GM19351 (cell line): ENCODE measurements at regions not wholly inside any gene's neighbourhood (a gene's known extent, or its start where the extent isn't known, plus 50 kb on each side); places are given as distances from the start of the nearest gene placed in this dataset.

Source experiments
- ATAC-seq: cut with Tn5 transposase; IDR thresholded peaks from one replicate; pipeline ENCODE4 v1.9.1; 2021; ENCODE audit warnings: mild to moderate bottlenecking, moderate library complexity; ENCODE audit not compliant: unreplicated experiment

DNA sequence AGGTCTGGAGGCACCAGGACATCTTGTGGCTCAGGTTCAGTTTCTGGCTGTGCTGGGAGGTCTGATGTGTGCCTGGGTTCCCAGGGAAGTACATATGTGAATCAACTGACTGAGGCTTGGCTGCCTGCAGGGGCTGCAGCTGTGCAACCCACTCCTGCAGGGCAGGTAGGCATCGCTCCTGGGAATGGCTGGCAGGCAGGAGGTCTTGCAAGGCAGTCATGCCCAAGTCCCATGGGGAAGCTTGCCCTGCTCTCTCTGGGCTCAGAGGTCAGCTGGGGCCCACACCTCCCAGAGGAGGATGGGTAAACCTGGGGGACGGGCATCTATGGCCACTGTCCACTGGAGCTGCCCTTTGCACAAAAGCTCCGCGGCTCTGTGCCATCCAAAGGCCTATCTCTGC, 1141.8 kb downstream of the SLITRK1 start:
- ATAC-seq = no peak

DNA sequence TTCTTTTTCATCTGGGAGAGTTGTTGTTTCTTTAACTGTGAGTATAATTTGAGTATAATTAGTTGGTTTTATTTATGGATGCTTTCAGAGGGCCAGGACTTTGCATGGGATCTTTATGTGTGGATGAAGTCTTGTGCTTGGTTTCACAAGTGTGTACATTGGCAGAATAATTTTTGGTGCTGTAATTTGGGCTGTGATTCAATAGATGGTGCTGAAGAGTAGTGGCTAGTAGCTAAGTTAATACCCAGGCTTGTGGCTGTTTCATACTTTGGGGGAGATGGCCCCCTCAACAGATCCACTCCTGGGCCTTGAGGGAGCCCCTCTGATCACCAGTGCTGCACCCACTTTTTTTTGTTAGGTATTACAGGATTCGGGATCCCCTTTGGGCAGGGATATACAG, 1142.4 kb downstream of the SLITRK1 start:
- no peak for ATAC-seq

DNA sequence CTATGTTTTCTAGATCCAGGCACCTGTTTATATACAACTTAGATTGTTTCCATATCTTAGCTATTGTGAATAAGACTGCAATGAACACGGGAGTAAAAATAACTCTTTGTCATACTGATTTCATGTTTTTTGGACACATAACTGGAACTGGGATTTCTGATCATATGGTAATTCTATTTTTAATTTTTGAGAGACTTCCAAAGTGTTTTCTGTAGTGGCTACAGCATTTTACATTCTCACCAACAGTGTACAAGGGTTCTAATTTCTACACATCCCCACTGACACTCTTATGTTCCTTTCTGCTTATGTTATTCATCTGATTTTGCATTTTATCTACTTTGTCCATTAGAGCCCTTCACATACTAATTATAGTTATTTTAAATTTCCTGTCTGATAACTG, 1152.9 kb downstream of the SLITRK1 start:
- no peak for ATAC-seq

GRCh38 chr13:82720986-82721385, 1161.3 kb downstream of the SLITRK1 start:
- no peak for ATAC-seq

- ATAC-seq = no peak
These were observed 1162.3 kb downstream of the SLITRK1 start for GRCh38 chr13:82719987-82720386.

DNA sequence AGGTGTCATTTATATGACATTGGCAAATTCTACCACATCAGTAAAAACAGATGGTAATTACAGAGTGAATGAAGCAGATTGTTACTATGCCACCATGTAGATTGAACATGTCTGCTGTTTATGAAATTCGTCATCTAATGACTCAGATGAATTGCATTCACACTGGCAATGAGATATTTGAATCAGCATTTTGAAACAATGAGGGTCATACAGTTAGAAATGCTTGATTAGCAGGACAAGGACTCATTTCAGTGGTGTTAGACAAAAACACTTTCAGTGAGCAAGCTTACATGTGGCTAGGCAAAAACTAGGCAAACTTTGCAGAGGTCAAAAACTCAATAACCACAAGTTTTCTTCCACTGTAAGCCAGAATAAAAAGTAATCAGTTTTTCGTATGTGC, 1165.0 kb downstream of the SLITRK1 start:
- ATAC-seq = no peak

- ATAC-seq = no peak
These were observed 1168.4 kb downstream of the SLITRK1 start for GRCh38 chr13:82713687-82714405.

- ATAC-seq = no peak
These were observed 1179.8 kb downstream of the SLITRK1 start for GRCh38 chr13:82702513-82702912.

- no peak for ATAC-seq
These were observed 1181.3 kb downstream of the SLITRK1 start for GRCh38 chr13:82701020-82701419.

- ATAC-seq = no peak
These were observed 1183.3 kb downstream of the SLITRK1 start for GRCh38 chr13:82698941-82699340.

GRCh38 chr13:82698383-82698782, 1183.9 kb downstream of the SLITRK1 start:
- ATAC-seq = no peak

GRCh38 chr13:82693607-82694006, 1188.7 kb downstream of the SLITRK1 start:
- ATAC-seq = no peak

- peak; percentile 80 for ATAC-seq
These were observed 1193.8 kb downstream of the SLITRK1 start for GRCh38 chr13:82688400-82688994.

GRCh38 chr13:82687884-82688283, 1194.4 kb downstream of the SLITRK1 start:
- no peak for ATAC-seq

GRCh38 chr13:82681535-82681934, 1200.7 kb downstream of the SLITRK1 start:
- ATAC-seq = no peak

DNA sequence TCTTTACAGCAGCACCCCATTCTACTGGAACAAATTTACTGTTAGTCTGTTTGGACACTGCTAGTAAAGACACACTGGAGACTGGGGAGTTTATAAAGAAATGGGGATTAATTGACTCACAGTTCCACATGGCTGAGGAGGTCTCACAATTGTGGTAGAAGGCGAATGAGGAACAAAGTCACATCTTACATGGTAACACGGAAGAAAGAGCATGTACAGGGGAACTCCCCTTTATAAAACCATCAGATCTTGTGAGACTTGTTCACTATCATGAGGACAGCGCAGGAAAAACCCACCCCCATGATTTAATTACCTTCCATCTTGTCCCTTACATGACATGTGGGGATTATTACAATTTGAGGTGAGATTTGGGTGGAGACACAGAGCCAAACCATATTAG, 1204.2 kb downstream of the SLITRK1 start:
- no peak for ATAC-seq

DNA sequence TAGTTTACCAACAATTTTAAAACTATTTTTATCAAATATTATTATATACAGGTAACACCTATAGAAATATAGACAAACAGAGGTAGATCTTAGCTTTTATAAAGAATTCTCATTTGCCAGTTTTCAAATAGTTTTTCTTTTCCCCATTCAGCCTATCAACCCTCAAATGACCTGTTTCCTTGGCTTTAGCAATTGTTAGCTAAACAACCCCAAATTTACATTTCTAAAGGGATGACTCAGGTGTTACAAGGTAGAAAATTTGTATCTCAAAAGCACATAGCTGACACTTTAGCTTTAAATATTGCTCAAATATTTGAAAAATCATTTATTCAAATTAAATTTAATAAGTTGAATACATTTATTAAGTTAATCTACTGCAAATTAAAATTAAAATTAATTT, 1207.2 kb downstream of the SLITRK1 start:
- ATAC-seq = no peak

- no peak for ATAC-seq
These were observed 1207.7 kb downstream of the SLITRK1 start for GRCh38 chr13:82674546-82674945.

DNA sequence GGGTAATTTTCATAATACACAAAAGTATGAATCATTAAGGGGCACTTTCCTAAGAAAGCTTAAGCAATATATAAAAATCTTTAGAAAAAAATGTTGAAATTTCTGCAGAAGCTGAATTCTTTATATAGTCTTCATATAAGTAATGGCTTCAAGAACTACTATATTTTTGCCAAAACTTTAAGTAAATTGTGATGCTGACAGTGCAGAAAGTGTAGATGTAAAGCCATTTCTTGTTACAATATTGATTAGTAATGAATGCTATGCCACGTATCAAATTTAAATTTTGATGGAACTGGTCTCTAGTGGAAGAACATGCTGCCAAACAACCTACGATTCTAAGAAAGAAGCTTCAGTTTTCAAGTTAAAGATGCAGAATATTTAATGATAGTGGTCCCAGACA, 1210.0 kb downstream of the SLITRK1 start:
- ATAC-seq = no peak

DNA sequence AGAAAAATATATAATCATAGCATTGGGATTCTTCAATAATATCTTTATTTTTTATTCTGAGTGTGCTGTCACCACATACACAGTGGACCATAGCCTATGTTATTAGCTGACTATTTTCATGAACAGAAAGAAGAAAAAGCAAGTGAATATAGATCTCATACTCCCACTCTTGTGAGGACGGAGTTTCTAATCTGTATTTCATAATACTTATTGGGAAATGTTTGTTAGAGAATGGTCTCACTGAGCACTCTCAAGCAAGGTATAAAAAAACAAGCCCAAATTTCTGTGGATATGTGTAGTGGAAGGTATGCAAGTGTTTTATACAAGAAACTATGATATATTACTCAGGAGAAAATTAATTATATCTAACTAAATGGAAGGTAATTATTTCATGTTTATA, 1218.1 kb downstream of the SLITRK1 start:
- no peak for ATAC-seq

DNA sequence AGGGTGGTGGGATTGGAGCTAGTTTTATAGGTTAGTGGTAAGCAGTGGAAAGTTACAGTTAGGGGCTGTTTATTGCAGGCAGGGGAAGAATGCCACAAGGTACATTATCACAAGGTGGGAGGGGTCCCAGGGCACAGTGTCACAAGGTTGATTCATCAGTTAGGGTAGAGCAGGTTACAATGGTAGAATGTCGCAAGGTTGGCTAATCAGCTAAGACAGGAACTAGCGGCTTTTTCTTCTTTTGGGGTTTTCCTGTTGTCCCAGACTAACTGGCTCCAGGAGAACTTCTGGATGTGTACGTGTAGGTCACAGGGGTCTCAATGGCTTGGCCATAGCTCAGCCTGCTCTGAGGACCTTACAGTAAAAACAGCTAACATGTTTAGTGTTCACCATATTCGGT, 1221.1 kb downstream of the SLITRK1 start:
- ATAC-seq = no peak

DNA sequence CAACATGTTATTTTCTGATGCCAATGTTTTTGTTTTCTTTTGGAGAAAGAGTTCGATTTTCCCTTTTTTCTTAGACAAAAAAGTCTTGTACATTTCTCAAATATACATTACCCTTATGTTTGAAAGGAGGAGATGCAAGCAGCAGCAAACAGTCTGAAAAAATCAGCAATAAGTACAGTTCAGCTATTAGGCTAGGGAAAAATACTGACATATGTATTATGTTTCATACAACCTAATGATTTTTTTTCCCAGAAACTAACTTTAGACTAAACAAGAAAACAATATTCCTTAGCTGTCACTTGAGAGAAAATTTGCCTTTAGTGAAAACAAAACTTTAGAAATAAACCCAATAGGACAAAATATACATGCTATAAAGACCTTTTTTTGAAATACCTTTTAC, 1223.5 kb downstream of the SLITRK1 start:
- no peak for ATAC-seq

GRCh38 chr13:82657471-82657870, 1224.8 kb downstream of the SLITRK1 start:
- ATAC-seq = no peak
